HG02610 (cell line): ENCODE measurements at regions not wholly inside any gene's neighbourhood (a gene's known extent, or its start where the extent isn't known, plus 50 kb on each side); places are given as distances from the start of the nearest gene placed in this dataset.

Experiments
- ATAC-seq: cut with Tn5 transposase; IDR thresholded peaks from one replicate; pipeline ENCODE4 v1.9.1; 2021; ENCODE audit warnings: mild to moderate bottlenecking, moderate library complexity; ENCODE audit not compliant: unreplicated experiment

DNA sequence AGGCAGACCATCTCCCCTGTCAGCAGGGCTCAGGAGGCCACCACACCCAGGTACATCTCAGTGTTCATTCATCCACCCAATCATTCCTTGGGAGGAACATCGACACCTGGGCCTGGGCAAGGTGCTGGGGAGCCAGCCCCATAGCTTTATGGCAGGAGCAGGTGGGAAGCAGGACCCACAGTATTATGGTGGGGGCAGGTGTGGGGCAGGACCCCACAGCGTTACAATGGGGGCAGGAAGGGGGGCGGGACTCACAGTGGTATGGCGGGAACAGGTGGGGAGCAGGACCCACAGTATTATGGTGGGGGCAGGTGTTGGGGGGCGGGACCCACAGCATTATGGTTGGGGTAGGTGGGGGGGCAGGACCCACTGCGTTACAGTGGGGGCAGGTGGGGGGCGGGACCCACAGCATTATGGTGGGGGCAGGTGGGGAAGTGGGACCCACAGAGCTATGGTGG is 128.9 kb upstream of the HS6ST1 start:
- ATAC-seq: no peak

DNA sequence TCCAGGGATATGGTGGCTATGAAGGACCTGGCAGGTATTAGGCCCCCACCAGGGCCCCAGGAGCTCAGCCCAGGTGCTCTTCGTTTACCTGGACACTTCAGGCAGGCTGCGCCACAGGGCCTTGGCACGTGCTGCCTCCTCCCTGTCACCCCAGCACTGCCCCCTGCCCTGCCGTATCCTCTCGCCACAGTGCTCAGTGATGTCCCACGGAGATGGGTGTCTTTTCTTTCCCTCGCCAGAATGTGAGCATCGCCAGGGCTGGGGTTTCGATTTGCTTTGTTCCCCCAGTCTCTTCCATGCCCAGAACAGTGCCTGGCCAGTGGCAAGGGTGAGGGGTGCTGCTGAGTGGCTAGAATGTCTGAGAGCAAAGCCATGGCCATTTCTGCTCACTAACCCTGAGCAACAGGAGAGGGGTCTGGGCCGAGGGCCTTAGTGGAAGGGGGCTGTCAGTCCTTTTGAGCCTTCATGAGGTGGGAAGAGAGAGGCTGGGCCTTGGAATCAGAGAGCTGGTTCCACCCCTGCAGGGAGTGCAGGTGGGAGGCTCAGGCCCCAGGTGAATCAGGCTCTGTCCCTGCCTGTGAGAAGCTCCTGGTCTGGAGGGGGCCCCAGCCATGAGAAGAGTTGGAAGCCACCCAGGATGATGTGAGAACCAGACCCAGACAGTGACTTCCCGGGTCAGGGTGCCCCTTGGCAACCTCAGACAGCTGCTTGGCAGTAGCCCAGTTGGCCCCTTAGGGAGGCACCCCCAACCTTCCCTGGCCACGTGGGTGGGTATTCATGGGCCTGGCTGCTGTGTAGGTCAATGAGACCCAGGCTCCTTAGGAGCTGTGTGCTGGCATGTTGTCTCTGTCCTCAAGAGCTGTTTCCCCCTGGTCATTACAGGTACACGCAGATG is 129.9 kb upstream of the HS6ST1 start:
- no peak for ATAC-seq

DNA sequence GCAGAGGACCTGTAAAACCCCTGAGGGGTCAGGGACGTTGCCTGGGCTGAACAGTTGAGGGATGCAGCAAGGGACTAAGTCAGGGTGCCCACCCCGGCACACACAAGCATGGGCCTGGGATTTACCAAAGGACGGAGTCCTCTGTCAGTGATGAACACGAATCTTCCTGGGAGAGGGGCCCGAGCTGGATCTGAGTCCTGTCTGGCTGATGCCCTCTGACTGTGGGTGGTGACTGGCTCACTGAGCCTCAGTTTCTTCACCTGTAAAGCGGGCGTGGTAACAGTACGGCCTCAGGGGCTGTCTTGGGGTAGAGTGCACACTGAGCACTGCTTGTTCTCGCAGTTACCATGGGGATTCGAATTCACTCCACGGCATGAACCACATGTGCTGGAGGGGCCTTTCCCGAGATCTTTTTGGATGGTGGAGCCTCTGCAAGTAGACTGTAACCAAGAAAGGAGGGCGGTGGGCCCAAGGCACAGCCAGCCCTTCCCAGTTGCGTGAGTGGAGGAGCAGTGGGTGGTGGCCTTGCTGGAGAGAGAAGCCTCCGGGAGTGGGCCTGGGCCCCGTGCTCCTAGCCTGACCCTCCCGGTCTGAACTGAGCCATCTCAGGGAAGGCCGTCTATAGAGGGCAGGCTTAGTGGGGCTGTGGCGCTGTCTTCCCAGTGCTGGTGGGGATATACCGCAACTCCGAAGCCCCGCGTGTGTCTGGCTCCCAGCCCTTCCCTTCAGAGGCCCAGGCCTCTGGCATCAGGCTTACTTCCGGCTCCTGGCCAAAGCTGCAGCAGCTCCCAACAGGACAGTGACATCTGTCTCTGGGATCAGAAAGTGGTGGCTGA is 130.8 kb upstream of the HS6ST1 start:
- ATAC-seq: no peak

- no peak for ATAC-seq
Measured at GRCh38 chr2:128450211-128451024, 131.8 kb upstream of the HS6ST1 start.

DNA sequence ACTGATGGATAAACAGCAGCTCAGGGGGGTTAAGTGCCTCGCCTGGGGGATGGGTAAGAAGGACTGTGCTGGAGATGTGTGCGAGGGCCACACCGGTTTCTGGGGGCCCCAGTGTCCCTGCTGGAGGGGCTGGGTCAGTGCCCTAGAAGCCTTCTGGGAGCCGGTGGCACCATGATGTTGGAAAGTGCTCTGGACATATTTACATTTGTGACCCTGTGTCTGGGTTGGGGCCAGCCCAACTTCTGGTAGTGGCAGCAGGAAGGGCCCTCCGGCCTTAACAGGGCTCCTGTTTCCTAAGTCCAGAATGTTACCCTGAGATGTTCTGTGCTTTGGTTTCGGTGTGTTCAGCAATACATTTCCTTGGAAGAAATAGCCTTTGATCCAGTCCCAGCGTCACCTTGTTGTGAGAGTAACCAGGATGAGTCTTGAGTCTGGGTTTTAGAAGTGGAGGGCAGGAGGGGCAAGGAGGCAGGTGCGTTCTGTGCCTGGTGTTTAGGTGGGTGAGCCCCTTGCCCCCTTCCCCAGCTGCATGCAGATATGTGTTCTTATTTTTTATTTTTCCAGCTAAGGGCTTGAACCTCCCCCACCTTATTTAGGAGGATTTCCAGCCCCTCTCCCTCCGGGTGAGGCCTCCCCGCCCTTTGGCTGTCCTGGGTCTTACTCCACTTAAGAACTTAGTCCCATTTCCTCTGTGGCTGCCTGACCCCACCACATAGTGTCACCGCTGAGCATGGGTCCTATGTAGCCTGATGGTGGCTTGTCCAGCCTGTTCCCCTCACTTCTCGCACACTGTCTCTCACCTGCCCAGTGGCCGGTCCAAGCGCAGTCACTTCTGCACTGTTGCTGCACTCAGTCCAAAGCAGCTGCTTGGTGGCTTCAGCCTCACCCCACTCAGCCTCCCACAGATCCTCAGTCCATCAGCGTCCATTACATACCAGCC is 132.7 kb upstream of the HS6ST1 start:
- no peak for ATAC-seq

DNA sequence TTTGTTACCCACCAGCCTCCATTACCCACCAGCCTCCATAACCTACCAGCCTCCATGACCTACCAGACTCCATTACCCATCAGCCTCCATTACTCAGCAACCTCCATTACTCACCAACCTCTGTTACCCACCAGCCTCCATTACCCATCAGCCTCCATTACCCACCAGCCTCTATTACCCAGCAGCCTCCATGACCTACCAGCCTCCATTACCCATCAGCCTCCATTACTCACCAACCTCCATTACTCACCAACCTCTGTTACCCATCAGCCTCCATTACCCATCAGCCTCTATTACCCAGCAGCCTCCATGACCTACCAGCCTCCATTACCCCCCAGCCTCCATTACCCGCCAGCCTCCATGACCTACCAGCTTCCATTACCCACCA is 133.3 kb upstream of the HS6ST1 start:
- ATAC-seq: no peak

DNA sequence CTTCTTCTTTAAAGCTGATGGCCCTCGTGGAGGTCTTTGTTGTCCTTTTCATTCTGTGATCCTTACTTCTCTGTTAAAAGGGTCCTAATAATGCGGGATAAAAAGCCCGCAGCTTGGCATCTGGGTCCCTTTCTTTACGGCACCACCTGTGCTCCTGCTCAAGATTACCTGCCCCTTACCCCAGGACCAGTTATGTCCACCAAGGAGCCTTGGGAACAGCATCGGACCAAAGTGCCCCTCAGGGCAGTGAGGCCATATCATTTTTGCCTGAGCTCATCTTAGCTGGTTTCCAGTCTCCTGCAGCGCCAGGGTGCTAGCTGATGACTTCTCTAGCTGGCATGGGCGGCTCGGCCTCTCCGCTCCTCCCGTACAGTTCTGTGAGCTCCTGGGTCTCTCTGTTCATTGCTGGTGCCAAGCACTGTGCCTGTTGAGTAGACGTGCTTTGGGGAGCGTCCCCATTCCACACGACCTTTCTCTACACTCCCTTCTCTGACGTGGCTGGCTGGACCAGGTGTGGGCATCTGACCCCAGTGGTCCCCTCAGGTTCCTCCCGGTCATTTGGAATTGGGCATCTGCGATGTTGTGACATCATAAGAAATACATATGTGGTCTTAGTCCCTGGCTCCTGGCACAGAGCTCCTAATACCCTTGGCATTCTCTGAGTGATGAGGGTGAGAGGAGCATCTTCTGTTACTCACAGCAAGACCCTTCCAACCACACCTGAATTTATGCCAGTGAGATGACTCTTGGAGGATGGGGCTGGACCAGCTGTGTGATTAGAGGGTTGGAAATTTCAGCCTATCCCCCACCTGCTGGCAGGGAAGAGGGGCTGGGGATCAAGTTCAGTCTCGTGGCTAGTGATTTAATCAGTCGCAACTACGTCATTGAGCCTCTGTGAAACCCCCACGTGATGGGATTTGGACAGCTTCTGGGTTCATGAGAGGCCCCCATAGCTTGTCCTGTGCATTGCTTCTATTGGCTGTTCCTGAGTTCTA is 134.2 kb upstream of the HS6ST1 start:
- no peak for ATAC-seq

- no peak for ATAC-seq
Measured at GRCh38 chr2:128454980-128455720, 136.5 kb upstream of the HS6ST1 start.

- ATAC-seq: no peak
Measured at GRCh38 chr2:128455721-128456050, 137.0 kb upstream of the HS6ST1 start.

GRCh38 chr2:128456281-128456680 is 137.6 kb upstream of the HS6ST1 start:
- ATAC-seq: no peak

- ATAC-seq: no peak
Measured at GRCh38 chr2:128457006-128457604, 138.4 kb upstream of the HS6ST1 start.

DNA sequence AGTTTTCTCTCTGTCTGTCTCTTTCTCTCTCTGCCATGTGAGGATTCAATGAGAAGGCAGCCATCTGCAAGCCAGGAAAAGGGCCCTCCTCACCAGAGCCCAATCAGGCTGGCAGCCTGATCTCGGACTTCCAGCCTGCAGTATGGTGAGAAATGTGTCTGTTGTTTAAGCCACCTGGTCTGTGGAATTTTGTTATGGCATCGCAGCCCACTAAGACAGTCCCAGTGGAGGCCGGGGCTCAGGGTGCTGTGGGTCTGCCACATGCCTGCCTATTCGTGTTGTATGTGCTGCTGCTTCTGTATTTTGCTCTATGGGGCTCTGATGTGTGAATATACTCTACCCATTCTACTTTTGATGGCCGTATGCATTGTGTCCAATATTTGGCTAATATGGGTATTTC is 139.0 kb upstream of the HS6ST1 start:
- ATAC-seq: no peak

DNA sequence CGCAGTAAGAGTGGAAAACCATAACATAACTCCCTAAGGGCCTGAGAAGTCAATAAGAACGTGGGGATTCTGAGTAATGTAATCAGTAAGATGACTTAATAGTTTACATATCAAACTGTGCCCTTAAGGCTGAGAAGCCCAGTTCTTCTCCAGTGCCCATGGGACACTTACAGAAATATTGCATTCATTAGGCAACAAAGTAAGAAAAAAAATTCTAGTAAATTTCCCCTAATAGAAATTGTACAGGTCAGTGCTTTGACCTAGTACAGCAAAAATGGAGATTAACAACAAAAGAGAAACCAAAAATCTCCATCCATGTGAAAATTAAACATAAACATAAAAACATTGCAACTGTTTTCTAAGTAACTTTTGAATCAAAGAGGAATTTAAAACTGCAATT is 139.8 kb upstream of the HS6ST1 start:
- ATAC-seq: no peak

DNA sequence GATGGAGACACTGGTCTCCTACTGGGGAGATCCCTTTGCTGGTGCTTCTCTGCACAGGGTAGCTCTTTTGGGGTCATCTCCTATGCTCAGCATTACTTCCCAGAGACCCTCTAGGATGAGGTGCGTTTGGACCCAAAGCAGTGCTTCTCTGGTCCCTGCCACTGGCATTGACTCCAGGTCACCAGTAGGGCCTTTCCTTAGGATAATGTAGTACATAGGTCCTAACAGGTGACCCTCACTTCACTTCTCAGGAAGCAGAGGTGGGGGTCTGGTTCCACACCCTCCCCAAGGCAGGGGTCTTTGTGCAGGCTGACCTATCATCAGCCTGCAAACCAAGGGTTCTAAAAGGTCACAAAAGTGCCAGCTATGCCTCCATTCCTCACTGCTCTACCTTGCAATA is 145.8 kb upstream of the HS6ST1 start:
- ATAC-seq: no peak

- ATAC-seq: no peak
Measured at GRCh38 chr2:128465246-128466170, 146.8 kb upstream of the HS6ST1 start.

- no peak for ATAC-seq
Measured at GRCh38 chr2:128466376-128466775, 147.7 kb upstream of the HS6ST1 start.

DNA sequence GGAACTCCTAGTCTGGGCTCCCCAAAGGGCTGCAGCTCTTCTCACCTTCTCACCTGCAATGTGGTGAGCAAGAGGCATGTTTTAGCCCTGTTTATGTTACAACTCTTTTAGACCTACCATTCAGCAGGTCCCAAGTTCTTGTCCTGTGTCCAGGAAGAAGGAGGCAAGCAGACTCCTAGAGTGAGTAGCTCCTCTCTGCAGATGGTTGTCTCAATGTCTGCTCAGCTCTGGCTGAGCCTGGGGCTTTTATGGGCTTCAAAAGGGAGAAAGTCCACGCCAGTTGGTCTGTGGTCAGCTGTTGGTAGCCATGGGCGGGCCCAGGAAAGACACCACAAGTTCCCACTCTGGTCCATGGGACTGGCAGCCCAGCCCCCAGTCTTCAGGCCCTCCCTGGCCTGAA is 148.1 kb upstream of the HS6ST1 start:
- ATAC-seq: no peak
